ENCODE measurements at regions not wholly inside any gene's neighbourhood (a gene's known extent, or its start where the extent isn't known, plus 50 kb on each side); places are given as distances from the start of the nearest gene placed in this dataset.

- no peaks in the 10 kb centered on the region for H3K36me3 ChIP-seq
- no peak overlapping the region for H3K27ac ChIP-seq
- ATAC-seq (no peak), DNase-seq (peak in 1 of 5 donors; percentile 14)
- H3K9me3 ChIP-seq: no peaks in the 10 kb centered on the region
- H3K4me1 ChIP-seq: no peaks in the 10 kb centered on the region
- intact Hi-C loops (cut with DNase I): no loop called here
- peaks cover 0 to 44% (median 0%) of the 10 kb centered on the region in 9 donors for H3K27me3 ChIP-seq
- WGBS, 4 donors: 74 to 78% (median 75%) methylated on average over 19 to 20 of the region's 20 CpGs
- H3K4me3 ChIP-seq: no peak overlapping the region
- no peak for TF ChIP-seq CTCF (IDR thresholded peaks at IDR 0.05)
These were observed 97.6 kb upstream of the B3GAT1 start for GRCh38 chr11:134509381-134510232.

- Histone ChIP-seq H3K27ac (no peak overlapping the region), H3K4me3 (no peak overlapping the region), H3K27me3 (peaks cover 0 to 44% (median 0%) of the 10 kb centered on the region in 9 donors), H3K4me1 (no peaks in the 10 kb centered on the region), H3K9me3 (no peaks in the 10 kb centered on the region), H3K36me3 (no peaks in the 10 kb centered on the region)
- peak in 1 of 5 donors; percentile 6 for DNase-seq
- TF ChIP-seq POLR2A (IDR thresholded peaks at IDR 0.05): no peak
- TF ChIP-seq CTCF (IDR thresholded peaks at IDR 0.05): no peak
- intact Hi-C loops (cut with DNase I): no loop called here
- no peak for ATAC-seq
- WGBS, 4 donors: 81 to 92% (median 84%) methylated on average over 15 to 17 of the region's 17 CpGs
These were observed 96.4 kb upstream of the B3GAT1 start for GRCh38 chr11:134508219-134508990.

- TF ChIP-seq CTCF (IDR thresholded peaks at IDR 0.05) (no peak), POLR2A (IDR thresholded peaks at IDR 0.05) (no peak)
- no peaks in the 10 kb centered on the region for H3K9me3 ChIP-seq
- ATAC-seq (no peak), DNase-seq (no peak)
- no peak overlapping the region for H3K27ac ChIP-seq
- intact Hi-C loops (cut with DNase I): no loop called here
- WGBS, 4 donors: 78 to 94% (median 79%) methylated on average over 2 of the region's 2 CpGs
- H3K36me3 ChIP-seq: no peaks in the 10 kb centered on the region
- H3K4me1 ChIP-seq: no peaks in the 10 kb centered on the region
- H3K27me3 ChIP-seq: peaks cover 0 to 46% (median 3%) of the 10 kb centered on the region in 9 donors
- no peak overlapping the region for H3K4me3 ChIP-seq
These were observed 94.0 kb upstream of the B3GAT1 start for GRCh38 chr11:134506046-134506445.

- no peaks in the 10 kb centered on the region for H3K4me1 ChIP-seq
- 75 to 86% (median 81%) methylated on average over 3 of the region's 3 CpGs for WGBS, 4 donors
- peaks cover 0 to 38% (median 3%) of the 10 kb centered on the region in 9 donors for H3K27me3 ChIP-seq
- ATAC-seq: no peak
- H3K36me3 ChIP-seq: no peaks in the 10 kb centered on the region
- no peak overlapping the region for H3K27ac ChIP-seq
- intact Hi-C loops (cut with DNase I): no loop called here
- TF ChIP-seq CTCF (IDR thresholded peaks at IDR 0.05) (no peak), POLR2A (IDR thresholded peaks at IDR 0.05) (no peak)
- DNase-seq: no peak
- H3K4me3 ChIP-seq: no peak overlapping the region
- no peaks in the 10 kb centered on the region for H3K9me3 ChIP-seq
These were observed 93.1 kb upstream of the B3GAT1 start for GRCh38 chr11:134505125-134505524.

All from heart left ventricle (tissue), 16 donors.